LNCAP (cell line): ENCODE measurements at regions not wholly inside any gene's neighbourhood (a gene's known extent, or its start where the extent isn't known, plus 50 kb on each side); places are given as distances from the start of the nearest gene placed in this dataset.

Experiments
- CTCF ChIP-seq: fragments of 450-650 bp; IDR thresholded peaks from 2 replicates; pipeline ENCODE4 v1.5.1; 2017; ENCODE audit warnings: mild to moderate bottlenecking

DNA sequence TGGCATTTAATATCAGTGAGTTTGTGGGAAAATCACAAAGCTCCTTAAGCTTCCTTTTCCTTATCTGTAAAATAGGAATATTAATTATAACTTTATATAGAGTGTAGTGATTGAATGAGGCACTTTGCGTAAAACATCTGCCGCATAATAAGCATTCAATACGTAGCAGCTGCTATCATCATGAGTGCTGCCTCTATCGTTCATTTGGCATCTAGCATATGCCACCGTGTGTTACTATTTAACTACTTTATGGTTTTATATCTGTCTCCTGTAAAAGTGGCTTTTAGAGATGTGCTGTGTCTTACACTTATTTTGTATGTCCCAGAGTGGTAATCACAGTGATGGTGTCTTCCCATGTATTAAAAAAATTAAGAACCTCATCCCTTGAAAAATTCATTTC is 729.6 kb downstream of the SORCS3 start:
- TF ChIP-seq CTCF: no peak

- no peak for TF ChIP-seq CTCF
Measured at GRCh38 chr10:105359708-105360107, 718.6 kb downstream of the SORCS3 start.

- TF ChIP-seq CTCF: no peak
Measured at GRCh38 chr10:105358911-105359310, 717.8 kb downstream of the SORCS3 start.

GRCh38 chr10:105356626-105357025 is 715.5 kb downstream of the SORCS3 start:
- no peak for TF ChIP-seq CTCF

DNA sequence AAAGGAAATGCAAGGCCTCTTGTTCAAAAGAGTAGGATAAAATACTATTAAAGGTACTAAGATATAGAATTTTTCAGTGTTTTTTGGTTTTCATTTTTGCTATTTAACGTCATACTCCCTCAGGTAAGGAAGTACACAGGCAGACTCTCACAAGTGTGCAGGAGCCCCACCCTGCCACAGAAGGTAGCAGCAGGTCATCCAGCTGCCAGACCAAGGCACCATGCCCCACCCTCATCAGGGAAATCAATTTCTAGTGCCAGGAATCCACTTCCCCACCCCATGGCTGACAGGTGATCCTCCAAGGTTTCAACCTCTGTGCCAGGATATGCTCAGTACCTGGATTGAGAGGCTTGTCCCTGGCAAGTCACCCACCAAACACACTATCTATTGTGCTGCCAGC is 712.9 kb downstream of the SORCS3 start:
- TF ChIP-seq CTCF: no peak

- TF ChIP-seq CTCF: no peak
Measured at GRCh38 chr10:105352827-105353226, 711.7 kb downstream of the SORCS3 start.

DNA sequence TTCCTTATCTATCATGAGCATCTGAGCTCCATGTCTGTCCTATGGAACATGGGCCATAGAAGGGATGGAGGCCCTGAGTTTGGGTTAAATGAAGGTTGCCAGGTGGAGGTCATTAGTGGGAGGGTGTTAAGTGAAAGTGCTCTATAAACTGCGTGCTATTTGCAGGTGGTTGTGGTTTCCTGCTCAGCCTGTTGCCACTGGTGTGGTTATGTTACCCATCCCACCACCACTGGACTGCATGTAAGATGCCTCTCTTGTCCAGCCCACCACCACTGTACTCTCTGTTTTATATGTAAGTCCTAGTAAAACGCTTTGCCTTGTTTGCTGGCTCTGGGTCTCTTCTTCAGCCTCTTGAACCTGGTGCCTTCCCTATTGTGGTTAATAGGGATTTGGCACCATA is 711.2 kb downstream of the SORCS3 start:
- no peak for TF ChIP-seq CTCF

DNA sequence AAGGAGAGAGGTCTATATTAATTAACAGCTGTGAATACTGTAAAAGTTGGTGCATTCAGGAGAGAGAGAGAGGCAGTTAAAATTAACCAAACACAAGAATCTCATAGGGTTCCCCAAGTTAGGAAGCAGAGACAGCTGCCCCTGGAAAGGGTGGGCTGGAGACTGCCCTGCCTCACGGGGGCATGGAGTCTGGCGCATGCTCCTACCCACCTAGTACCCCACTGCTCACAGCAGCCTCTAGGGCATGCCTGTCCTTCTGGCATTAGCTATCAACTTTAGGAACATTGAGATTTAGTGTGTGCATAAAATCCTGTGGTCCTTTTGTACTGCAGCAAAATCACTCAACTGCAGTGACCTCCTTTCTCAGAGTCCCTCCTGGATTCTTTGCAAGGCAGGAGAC is 710.1 kb downstream of the SORCS3 start:
- TF ChIP-seq CTCF: no peak
